ENCODE measurements at regions not wholly inside any gene's neighbourhood (a gene's known extent, or its start where the extent isn't known, plus 50 kb on each side); places are given as distances from the start of the nearest gene placed in this dataset.

GRCh38 chr10:114751856-114752255 is 69.7 kb upstream of the FHIP2A start:
- TF ChIP-seq EZH2 (IDR thresholded peaks at IDR 0.05; ENCODE audit: borderline replicate concordance) (no peak), CTCF (IDR thresholded peaks at IDR 0.05; ENCODE audit: poor library complexity) (no peak), EZH2phosphoT487 (IDR thresholded peaks at IDR 0.05; ENCODE audit: low read depth, severe bottlenecking, unreplicated experiment) (no peak)
